GM18499 (cell line): ENCODE measurements at regions not wholly inside any gene's neighbourhood (a gene's known extent, or its start where the extent isn't known, plus 50 kb on each side); places are given as distances from the start of the nearest gene placed in this dataset.

Experiments
- ATAC-seq: cut with Tn5 transposase; IDR thresholded peaks from one replicate; pipeline ENCODE4 v1.9.1; 2021; ENCODE audit warnings: moderate number of reproducible peaks; ENCODE audit not compliant: insufficient read depth, unreplicated experiment

GRCh38 chr7:25314094-25314730, 85.9 kb upstream of the NPVF start:
- no peak for ATAC-seq

- ATAC-seq = no peak
Measured at GRCh38 chr7:25314731-25315267, 86.5 kb upstream of the NPVF start.

GRCh38 chr7:25316366-25316765, 88.1 kb upstream of the NPVF start:
- ATAC-seq = no peak

- ATAC-seq = no peak
Measured at GRCh38 chr7:25318047-25318446, 89.8 kb upstream of the NPVF start.

GRCh38 chr7:25319707-25320106, 91.4 kb upstream of the NPVF start:
- no peak for ATAC-seq

GRCh38 chr7:25320791-25321190, 92.5 kb upstream of the NPVF start:
- ATAC-seq = no peak

GRCh38 chr7:25321424-25321823, 93.1 kb upstream of the NPVF start:
- no peak for ATAC-seq

- no peak for ATAC-seq
Measured at GRCh38 chr7:25322473-25322872, 94.2 kb upstream of the NPVF start.

- ATAC-seq = no peak
Measured at GRCh38 chr7:25325186-25325757, 97.0 kb upstream of the NPVF start.

GRCh38 chr7:25326501-25327156, 98.3 kb upstream of the NPVF start:
- ATAC-seq = no peak

GRCh38 chr7:25329815-25330214, 101.5 kb upstream of the NPVF start:
- ATAC-seq = no peak

GRCh38 chr7:25333296-25333928, 105.1 kb upstream of the NPVF start:
- ATAC-seq = no peak

- no peak for ATAC-seq
Measured at GRCh38 chr7:25347360-25348066, 119.2 kb upstream of the NPVF start.

- ATAC-seq = no peak
Measured at GRCh38 chr7:25348104-25348503, 119.8 kb upstream of the NPVF start.

GRCh38 chr7:25349283-25350017, 121.2 kb upstream of the NPVF start:
- no peak for ATAC-seq

GRCh38 chr7:25350041-25350440, 121.8 kb upstream of the NPVF start:
- ATAC-seq = no peak

- no peak for ATAC-seq
Measured at GRCh38 chr7:25351761-25352160, 123.5 kb upstream of the NPVF start.

GRCh38 chr7:25353196-25353595, 124.9 kb upstream of the NPVF start:
- no peak for ATAC-seq

GRCh38 chr7:25353732-25354131, 125.4 kb upstream of the NPVF start:
- no peak for ATAC-seq
